Activated effector memory CD4-positive, alpha-beta T cell treated with Interleukin-2 at 50 U/mL for 16 hours (primary cell): ENCODE measurements at regions not wholly inside any gene's neighbourhood (a gene's known extent, or its start where the extent isn't known, plus 50 kb on each side); places are given as distances from the start of the nearest gene placed in this dataset.

Experiments
- DNase-seq: peaks from one replicate; pipeline ENCODE4 v3.0.0-alpha.2; 2020

GRCh38 chr3:102192575-102192974, 242.2 kb upstream of the ZPLD1 start:
- no peak for DNase-seq

DNA sequence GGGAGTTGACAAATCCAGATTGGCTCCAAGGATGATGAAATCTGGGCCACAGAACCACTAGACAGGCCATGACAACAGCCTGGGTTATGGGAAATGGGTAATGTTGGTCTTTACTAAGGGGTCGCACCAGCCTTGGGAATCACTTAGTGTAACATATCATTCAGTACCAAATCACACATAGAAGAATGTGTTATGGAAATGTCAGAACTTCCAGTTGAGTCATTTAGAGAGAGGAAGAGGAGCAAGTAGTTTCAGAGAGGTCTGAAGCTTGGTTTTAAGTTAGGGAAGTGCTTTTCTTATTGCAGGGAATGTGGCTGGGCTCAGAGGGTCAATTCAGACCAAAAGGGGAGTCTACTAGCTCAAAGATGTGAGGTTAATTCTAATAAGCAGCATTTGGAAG, 241.6 kb upstream of the ZPLD1 start:
- DNase-seq, result no peak

- DNase-seq, result no peak
These were observed 240.8 kb upstream of the ZPLD1 start for GRCh38 chr3:102194001-102194400.

- no peak for DNase-seq
These were observed 240.1 kb upstream of the ZPLD1 start for GRCh38 chr3:102194760-102195159.

DNA sequence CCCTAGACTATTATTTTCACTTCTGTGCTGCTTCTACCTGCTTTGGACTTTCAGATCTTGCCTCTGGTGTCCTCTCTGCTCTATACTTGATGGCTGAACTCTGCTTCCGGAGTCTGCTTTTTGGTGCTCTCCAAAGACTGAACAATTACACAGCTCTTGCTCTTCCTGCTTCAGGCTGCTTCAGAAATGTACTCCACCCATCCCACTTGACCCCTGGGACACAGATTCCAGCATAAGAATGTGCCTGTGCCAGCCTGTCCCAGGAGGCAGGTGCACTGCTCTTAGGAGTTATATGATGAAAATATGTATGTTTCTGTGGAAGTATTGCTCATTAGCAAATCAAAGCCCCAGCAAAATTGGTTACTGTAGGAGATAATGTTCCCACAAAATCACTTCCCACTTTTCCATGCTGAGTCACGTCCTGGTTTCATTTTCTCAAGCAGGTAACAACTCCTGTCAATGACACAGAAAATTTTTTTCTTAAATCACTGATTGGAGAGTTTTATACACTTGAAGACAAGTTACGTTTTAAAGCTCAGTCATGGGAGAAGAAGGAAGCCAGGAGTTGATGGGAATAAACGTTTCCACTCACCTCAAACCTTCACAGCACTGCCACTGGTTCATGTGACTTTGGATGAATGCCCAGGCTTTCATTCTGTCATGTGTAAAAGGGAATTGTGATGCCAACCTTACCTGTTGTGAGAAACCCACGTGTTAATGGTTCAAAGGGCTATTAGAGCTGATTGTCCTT, 239.4 kb upstream of the ZPLD1 start:
- no peak for DNase-seq

DNA sequence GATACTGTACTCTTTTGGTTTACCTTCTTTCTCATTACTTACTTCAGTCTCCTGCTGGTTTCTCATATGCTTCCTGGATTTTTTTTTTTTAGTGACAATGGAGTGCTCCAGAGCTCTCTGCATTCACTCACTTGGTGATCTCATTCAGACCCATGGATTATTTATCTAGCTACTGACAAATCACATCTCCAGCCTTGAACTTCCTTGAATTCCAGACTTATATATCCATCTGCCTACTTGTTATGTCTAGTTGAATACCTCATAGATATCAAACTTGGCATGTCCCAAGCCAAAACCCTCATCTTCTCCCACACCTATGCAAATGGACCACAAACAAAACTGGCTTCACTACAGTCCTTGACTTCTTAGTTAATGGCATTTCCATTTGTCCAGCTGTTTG, 234.7 kb upstream of the ZPLD1 start:
- no peak for DNase-seq

DNA sequence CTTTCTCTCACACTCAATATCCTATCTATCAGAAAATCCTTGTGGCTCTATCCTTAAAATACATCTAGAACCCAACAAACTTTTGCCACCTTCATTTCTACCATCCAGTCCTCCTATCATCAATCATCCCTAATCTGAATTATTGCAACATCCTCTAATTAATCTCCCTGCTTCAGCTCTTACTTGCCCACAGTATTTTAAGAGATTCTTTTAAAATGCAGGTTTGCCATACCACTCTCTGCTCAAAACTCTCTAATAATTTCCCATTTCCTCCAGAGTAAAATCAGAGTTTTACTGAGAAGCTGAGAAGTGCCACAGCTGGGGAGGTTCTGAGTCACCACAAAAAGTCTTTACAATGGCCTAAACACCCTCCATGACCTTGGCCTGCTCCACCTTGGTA, 234.3 kb upstream of the ZPLD1 start:
- no peak for DNase-seq

GRCh38 chr3:102205647-102206046, 229.2 kb upstream of the ZPLD1 start:
- DNase-seq, result no peak

DNA sequence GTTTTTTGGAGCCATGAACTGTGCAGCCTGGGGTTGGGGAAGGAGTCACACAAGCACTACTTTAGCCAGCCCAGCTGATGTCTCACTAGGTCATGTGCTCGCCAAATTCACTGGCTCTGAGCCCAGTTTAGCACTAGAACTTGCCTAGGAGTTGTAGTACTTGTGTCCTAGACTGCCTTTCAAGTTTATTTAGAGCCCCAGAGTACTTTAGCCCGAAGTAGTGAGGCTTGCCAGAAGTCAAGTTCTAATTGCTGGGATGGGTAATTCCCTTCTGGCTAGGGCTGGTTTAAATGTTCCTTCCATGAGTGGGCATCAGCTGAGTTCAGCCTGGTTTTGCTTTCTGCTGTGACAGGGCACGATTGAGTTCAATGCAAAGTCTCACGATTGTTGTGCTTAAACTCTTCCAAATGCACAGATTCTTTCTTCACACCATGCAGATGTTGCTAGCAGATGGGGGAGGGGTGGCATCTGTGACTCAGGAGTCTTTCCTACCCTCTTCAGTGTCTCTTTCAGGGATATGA, 228.2 kb upstream of the ZPLD1 start:
- DNase-seq, result no peak

DNA sequence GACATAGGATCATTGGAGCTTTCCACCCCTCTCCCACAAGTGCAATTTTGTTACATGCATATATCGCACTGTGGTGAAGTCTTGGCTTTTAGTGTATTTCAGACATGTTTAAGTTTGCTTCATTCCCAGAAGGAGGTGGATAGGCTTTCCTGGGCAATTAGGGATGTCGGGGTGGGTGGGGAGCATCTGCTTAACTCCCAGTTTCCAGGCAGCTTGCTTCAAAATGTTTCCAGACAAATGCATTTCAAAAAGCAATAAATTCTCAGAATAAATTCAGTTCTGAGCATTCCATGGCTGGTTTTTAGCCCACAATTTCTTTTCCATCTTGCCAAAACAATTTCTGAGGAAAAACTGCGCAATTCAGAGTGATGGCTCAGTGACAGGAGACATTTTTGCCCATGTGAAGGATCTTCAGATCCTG, 227.7 kb upstream of the ZPLD1 start:
- DNase-seq, result no peak

GRCh38 chr3:102215166-102215565, 219.6 kb upstream of the ZPLD1 start:
- no peak for DNase-seq

GRCh38 chr3:102223132-102223531, 211.7 kb upstream of the ZPLD1 start:
- no peak for DNase-seq

GRCh38 chr3:102224171-102224570, 210.6 kb upstream of the ZPLD1 start:
- no peak for DNase-seq

GRCh38 chr3:102225005-102225404, 209.8 kb upstream of the ZPLD1 start:
- DNase-seq, result no peak

DNA sequence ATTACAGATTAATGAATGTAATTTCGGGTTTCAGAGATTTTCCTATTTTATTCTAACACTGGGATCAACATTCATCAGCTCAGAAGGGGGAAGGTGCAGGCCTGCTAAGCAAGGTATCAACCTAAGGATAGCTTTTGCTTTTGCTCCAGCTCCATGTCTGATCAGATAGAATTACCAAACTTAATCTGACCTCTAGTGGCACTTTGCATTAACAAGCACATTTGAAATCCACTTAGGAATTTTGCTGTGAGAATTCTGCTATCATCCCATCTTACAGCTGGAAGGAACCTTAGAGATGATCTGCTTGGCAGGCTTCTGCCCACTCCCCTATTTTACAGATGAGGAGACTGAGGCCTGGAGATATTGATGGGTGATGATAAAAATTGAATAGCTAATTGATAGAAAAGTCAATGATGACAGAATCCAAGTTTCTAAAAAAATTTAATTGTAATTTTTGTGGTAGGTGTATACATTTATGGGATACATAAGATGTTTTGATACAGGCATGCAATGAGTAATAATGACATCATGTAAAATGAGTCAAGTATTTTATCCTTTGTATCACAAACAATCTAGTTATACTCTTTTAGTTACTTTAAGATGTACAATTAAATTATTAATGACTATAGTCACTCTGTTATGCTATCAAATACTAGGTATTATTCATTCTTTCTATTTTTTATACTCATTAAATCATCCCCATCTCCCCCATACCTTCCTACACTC, 209.2 kb upstream of the ZPLD1 start:
- no peak for DNase-seq

DNA sequence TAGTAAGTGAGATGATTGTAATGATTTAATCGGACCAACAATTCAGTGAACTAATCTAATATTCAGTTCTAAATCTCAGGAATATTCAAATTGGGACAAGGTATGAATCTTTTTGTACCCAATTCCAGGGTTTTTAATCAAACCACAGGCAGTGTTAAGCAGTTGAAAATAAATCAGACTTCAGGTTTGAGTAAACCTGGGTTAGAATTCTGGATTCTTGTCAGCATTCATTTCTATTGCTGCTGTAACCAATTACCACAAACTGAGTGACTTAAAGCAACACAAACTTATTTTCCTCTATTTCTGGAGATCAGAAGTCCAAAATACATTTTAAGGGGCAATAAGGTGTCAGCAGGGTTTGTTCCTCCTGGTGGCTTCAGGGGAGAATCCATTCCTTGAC, 208.4 kb upstream of the ZPLD1 start:
- no peak for DNase-seq

- DNase-seq, result peak; percentile 60
These were observed 205.7 kb upstream of the ZPLD1 start for GRCh38 chr3:102229062-102229655.

- no peak for DNase-seq
These were observed 204.8 kb upstream of the ZPLD1 start for GRCh38 chr3:102230057-102230456.

DNA sequence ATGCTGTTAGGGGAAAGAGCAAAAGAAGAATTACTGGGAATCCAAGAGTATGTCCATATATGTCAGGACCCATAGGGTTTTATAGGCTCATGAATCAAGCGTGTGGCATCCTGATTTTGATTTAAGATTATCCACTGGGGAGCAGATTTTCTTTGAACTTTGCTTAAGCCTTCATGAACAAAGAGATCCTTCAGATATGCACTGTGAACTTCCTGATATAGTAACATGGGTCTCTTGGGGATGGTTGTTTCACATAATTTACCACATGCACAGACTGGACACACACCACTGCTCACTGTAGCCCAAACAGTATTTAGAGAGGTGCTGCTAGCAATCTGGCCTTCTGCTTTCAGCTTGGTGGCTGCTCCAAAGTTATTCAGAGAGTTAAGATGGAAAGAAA, 200.9 kb upstream of the ZPLD1 start:
- DNase-seq, result no peak

GRCh38 chr3:102235679-102236078, 199.1 kb upstream of the ZPLD1 start:
- no peak for DNase-seq

GRCh38 chr3:102237181-102237580, 197.6 kb upstream of the ZPLD1 start:
- no peak for DNase-seq

DNA sequence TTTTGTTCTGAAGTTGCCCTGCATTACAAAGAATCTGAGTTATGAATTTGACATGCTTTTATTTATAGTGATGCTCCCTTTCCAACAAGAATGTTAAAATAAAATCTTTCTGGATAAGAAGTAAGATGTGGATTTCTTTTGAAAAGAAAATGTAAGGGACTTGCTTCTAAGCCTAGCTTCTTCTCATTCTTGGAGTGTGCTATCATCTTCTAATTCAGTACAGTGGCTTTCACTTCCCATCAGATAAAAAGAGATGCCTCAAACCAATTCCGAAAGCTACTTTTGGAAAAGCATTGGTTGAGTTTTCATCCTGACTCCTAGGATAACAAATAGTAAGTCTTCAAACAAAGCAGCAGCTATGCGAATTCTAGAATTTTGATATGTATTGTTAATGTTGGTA, 197.0 kb upstream of the ZPLD1 start:
- no peak for DNase-seq

DNA sequence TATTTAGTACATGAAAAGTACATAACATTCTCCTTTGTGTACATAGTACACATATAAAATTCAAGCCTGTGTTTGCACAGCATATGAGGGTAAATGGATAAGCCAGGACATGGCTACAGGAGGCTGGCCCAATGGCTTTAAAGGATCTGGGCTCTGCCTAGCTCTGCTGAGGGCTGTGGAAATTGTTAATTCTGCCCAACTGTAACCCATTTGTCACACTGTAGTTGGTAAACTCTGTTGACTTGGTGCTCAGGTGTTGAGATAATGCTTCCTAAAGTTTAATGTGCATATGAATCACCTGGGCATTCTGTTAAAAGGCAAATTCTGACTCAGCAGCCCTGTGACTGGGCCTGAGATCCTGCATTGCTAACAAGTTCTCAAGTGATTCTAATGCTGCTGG, 196.5 kb upstream of the ZPLD1 start:
- no peak for DNase-seq

DNA sequence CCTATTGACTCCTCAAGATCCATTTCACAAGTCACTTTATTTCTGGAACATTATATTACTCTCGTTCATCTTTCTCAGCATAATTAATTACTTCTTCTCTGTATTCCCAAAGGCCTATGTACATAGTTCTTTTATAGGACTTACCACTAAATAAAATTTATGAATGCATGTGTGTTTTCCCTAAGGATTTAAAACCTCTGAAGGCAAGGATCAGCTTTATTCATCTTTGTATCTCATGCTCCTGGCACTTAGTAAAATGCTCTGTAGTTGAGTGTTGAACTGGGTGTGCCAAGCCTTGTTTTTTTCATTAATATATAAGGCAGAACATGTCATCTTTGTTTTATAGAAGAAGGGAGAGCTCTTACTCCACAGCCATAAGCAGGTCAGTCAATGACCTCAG, 194.1 kb upstream of the ZPLD1 start:
- DNase-seq, result no peak
